Ovary (tissue), 3 donors: ENCODE measurements at regions not wholly inside any gene's neighbourhood (a gene's known extent, or its start where the extent isn't known, plus 50 kb on each side); places are given as distances from the start of the nearest gene placed in this dataset.

Source experiments
- POLR2A ChIP-seq: fragments of 450-650 bp; IDR thresholded peaks from one replicate; pipeline ENCODE4 v1.6.1; 2017; ENCODE audit warnings: antibody characterized with exemption, mild to moderate bottlenecking, moderate library complexity
- TF ChIP-seq, protein P1 (sequence below), 3 donors: fragments of 450-650 bp in 2 of 3; fragments of 200-600 bp in 1 of 3; IDR thresholded peaks; one replicate each; pipeline versions ENCODE4 v1.5.1 to v1.8.0; 2016 to 2022; ENCODE audit warnings: antibody characterized with exemption in 3 of 3, mild to moderate bottlenecking in 1 of 3
- donor health status: DM: no; HTN: no; CAD: no.

- TF ChIP-seq, protein P1, sequence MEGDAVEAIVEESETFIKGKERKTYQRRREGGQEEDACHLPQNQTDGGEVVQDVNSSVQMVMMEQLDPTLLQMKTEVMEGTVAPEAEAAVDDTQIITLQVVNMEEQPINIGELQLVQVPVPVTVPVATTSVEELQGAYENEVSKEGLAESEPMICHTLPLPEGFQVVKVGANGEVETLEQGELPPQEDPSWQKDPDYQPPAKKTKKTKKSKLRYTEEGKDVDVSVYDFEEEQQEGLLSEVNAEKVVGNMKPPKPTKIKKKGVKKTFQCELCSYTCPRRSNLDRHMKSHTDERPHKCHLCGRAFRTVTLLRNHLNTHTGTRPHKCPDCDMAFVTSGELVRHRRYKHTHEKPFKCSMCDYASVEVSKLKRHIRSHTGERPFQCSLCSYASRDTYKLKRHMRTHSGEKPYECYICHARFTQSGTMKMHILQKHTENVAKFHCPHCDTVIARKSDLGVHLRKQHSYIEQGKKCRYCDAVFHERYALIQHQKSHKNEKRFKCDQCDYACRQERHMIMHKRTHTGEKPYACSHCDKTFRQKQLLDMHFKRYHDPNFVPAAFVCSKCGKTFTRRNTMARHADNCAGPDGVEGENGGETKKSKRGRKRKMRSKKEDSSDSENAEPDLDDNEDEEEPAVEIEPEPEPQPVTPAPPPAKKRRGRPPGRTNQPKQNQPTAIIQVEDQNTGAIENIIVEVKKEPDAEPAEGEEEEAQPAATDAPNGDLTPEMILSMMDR (IDR thresholded peaks at IDR 0.05) = no peak
- no peak for TF ChIP-seq POLR2A
Measured at GRCh38 chr2:47274054-47274782, 94.9 kb upstream of the EPCAM start.
